ENCODE measurements at regions not wholly inside any gene's neighbourhood (a gene's known extent, or its start where the extent isn't known, plus 50 kb on each side); places are given as distances from the start of the nearest gene placed in this dataset.
A peak's percentile ranks its signal among the peaks of the same experiment; 100 is the strongest.
"Not testable (repeated sequence)": the region's sequence is repeated elsewhere in the genome, so short reads cannot be mapped to it uniquely, and the experiment has no call there.

GRCh38 chr15:20348900-20349773, 192.5 kb downstream of the GOLGA6L6 start:
- DNase-seq (ENCODE audit: insufficient read length, low spot score) (no peak), FAIRE-seq (no peak)

GRCh38 chr15:20348291-20348899, 193.2 kb downstream of the GOLGA6L6 start:
- no peak for DNase-seq (ENCODE audit: insufficient read length, low spot score)
- FAIRE-seq: no peak

- FAIRE-seq: no peak
Measured at GRCh38 chr15:20346082-20346805, 195.4 kb downstream of the GOLGA6L6 start.

GRCh38 chr15:20345401-20345958, 196.1 kb downstream of the GOLGA6L6 start:
- FAIRE-seq: no peak

More at GRCh38 chr15:20346082-20346805, 195.4 kb downstream of the GOLGA6L6 start:
- DNase-seq (ENCODE audit: insufficient read length, low spot score): no peak

GRCh38 chr15:20344601-20345400, 196.8 kb downstream of the GOLGA6L6 start:
- FAIRE-seq: no peak
- DNase-seq (ENCODE audit: insufficient read length, low spot score): no peak

More at GRCh38 chr15:20345401-20345958, 196.1 kb downstream of the GOLGA6L6 start:
- no peak for DNase-seq (ENCODE audit: insufficient read length, low spot score)

GRCh38 chr15:20343395-20344211, 198.0 kb downstream of the GOLGA6L6 start:
- FAIRE-seq; DNase-seq (ENCODE audit: insufficient read length, low spot score): not testable (repeated sequence)

GRCh38 chr15:20342601-20343394, 198.8 kb downstream of the GOLGA6L6 start:
- DNase-seq (ENCODE audit: insufficient read length, low spot score); FAIRE-seq: not testable (repeated sequence)

GRCh38 chr15:20341901-20342600, 199.5 kb downstream of the GOLGA6L6 start:
- DNase-seq (ENCODE audit: insufficient read length, low spot score) (no peak), FAIRE-seq (no peak)

GRCh38 chr15:20340931-20341661, 200.5 kb downstream of the GOLGA6L6 start:
- DNase-seq (ENCODE audit: insufficient read length, low spot score): no peak
- FAIRE-seq: peak; percentile 48

- DNase-seq (ENCODE audit: insufficient read length, low spot score) (no peak), FAIRE-seq (no peak)
Measured at GRCh38 chr15:20340331-20340811, 201.2 kb downstream of the GOLGA6L6 start.

GRCh38 chr15:20339086-20339791, 202.4 kb downstream of the GOLGA6L6 start:
- not testable (repeated sequence) for DNase-seq (ENCODE audit: insufficient read length, low spot score); FAIRE-seq

GRCh38 chr15:20338671-20339070, 202.9 kb downstream of the GOLGA6L6 start:
- not testable (repeated sequence) for DNase-seq (ENCODE audit: insufficient read length, low spot score); FAIRE-seq

GRCh38 chr15:20337238-20337637, 204.4 kb downstream of the GOLGA6L6 start:
- FAIRE-seq; DNase-seq (ENCODE audit: insufficient read length, low spot score): not testable (repeated sequence)

- DNase-seq (ENCODE audit: insufficient read length, low spot score); FAIRE-seq: not testable (repeated sequence)
Measured at GRCh38 chr15:20334451-20334850, 207.1 kb downstream of the GOLGA6L6 start.

GRCh38 chr15:20325751-20326150, 215.8 kb downstream of the GOLGA6L6 start:
- DNase-seq (ENCODE audit: insufficient read length, low spot score); FAIRE-seq: not testable (repeated sequence)

- not testable (repeated sequence) for FAIRE-seq; DNase-seq (ENCODE audit: insufficient read length, low spot score)
Measured at GRCh38 chr15:20317132-20317531, 224.5 kb downstream of the GOLGA6L6 start.
